Activated naive CD4-positive, alpha-beta T cell treated with anti-CD3 and anti-CD28 coated beads, Interleukin-2, amount 50 U/mL, for 72 hours (primary cell): ENCODE measurements at regions not wholly inside any gene's neighbourhood (a gene's known extent, or its start where the extent isn't known, plus 50 kb on each side); places are given as distances from the start of the nearest gene placed in this dataset.

Experiments
- ATAC-seq, 2 donors: fragments of 150-1000 bp; cut with Tn5 transposase; 2 replicates each; pipeline ENCODE4 v1.10.0; 2021; ENCODE audit warnings: mild to moderate bottlenecking in 2 of 2, moderate library complexity in 2 of 2
- DNase-seq, 2 donors: peaks; one replicate each; pipeline ENCODE4 v3.0.0; 2021 to 2022; ENCODE audit warnings: low spot score in 2 of 2
- H3K27ac Mint-ChIP-seq, 2 donors: one replicate each; pipeline ENCODE4 v1.8.0; 2022; ENCODE audit warnings: mild to moderate bottlenecking in 2 of 2, mixed read lengths in 2 of 2
- H3K36me3 Mint-ChIP-seq, 2 donors: one replicate each; pipeline ENCODE4 v1.8.0; 2022; ENCODE audit warnings: mixed read lengths in 2 of 2
- H3K9me3 Mint-ChIP-seq, 2 donors: one replicate each; pipeline ENCODE4 v1.8.0; 2022; ENCODE audit warnings: mixed read lengths in 2 of 2

- Mint-ChIP-seq H3K9me3 (peaks cover 0 to 3% of the 10 kb centered on the region in 2 donors), H3K36me3 (peaks cover 0 to 5% of the 10 kb centered on the region in 2 donors), H3K27ac (no peak overlapping the region)
- ATAC-seq = no peak
- DNase-seq = no peak
These were observed 208.8 kb upstream of the CLNK start for GRCh38 chr4:10893395-10893794.

- H3K9me3 Mint-ChIP-seq = peaks cover 0 to 3% of the 10 kb centered on the region in 2 donors
- no peak for DNase-seq
- H3K36me3 Mint-ChIP-seq = peaks cover 0 to 5% of the 10 kb centered on the region in 2 donors
- no peak overlapping the region for H3K27ac Mint-ChIP-seq
- no peak for ATAC-seq
These were observed 207.3 kb upstream of the CLNK start for GRCh38 chr4:10891866-10892265.

DNA sequence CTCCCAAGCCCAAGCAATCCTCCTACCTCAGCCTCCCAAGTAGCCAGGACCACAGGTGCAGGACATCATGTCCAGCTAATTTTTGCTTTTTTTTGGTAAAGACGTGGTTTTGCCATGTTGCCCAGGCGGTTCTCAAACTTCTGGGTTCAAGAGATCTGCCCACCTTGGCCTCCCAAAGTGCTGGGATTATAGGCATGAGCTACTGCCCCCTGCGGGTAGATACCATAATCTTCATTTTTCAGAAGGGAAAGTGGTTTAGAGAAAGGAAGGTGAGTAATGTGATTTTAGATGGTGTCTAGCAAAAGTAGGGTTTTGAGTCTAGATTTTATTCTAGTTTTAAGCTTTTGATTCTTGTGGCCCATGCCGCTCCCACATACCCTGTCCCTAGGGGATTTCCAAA, 205.3 kb upstream of the CLNK start:
- DNase-seq = no peak
- Mint-ChIP-seq H3K36me3 (peaks cover 0 to 4% of the 10 kb centered on the region in 2 donors), H3K9me3 (peaks cover 0 to under 1% of the 10 kb centered on the region in 2 donors), H3K27ac (no peak overlapping the region)
- no peak for ATAC-seq

DNA sequence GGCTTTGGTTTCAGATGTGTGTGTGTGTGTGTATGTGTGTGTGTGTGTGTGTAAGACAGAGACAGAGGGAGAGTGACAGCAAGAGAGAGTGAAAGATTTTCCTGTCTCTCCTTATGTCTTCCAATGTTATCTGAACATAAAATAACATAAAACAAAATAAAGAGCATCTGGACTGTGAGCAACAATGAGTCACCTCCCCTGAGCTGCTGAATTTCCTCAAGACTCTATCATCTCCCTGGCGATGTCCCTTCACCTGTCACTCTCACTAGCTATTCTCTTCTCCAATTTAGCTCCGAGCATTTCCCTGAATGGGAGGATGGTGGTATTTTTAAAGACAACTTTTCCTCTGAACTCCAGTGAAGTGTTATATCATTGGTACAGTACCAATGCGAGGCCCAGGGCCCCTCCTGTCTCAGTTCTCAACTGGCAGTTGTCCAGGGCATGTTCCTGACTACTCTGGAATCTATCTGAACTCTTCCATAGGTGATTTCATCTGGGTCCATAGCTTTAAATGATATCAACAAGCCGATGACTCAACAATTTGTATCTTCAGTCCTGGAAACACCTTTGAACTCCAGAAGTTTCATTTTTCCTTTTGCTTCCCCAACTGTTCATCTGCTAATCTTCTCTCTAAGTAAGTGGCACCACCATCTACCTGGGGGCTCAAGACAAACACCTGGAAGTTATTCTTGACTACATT, 195.0 kb upstream of the CLNK start:
- no peak overlapping the region for H3K27ac Mint-ChIP-seq
- DNase-seq (no peak), ATAC-seq (no peak)
- no peaks in the 10 kb centered on the region for H3K36me3 Mint-ChIP-seq
- H3K9me3 Mint-ChIP-seq = peaks cover 0 to 5% of the 10 kb centered on the region in 2 donors

- ATAC-seq = no peak
- Mint-ChIP-seq H3K9me3 (peaks cover 0 to 5% of the 10 kb centered on the region in 2 donors), H3K27ac (no peak overlapping the region), H3K36me3 (no peaks in the 10 kb centered on the region)
- no peak for DNase-seq
These were observed 194.3 kb upstream of the CLNK start for GRCh38 chr4:10878861-10879260.

GRCh38 chr4:10877076-10877475, 192.5 kb upstream of the CLNK start:
- H3K9me3 Mint-ChIP-seq = peaks cover 0 to 5% of the 10 kb centered on the region in 2 donors
- DNase-seq = no peak
- H3K36me3 Mint-ChIP-seq = no peaks in the 10 kb centered on the region
- ATAC-seq = no peak
- no peak overlapping the region for H3K27ac Mint-ChIP-seq

DNA sequence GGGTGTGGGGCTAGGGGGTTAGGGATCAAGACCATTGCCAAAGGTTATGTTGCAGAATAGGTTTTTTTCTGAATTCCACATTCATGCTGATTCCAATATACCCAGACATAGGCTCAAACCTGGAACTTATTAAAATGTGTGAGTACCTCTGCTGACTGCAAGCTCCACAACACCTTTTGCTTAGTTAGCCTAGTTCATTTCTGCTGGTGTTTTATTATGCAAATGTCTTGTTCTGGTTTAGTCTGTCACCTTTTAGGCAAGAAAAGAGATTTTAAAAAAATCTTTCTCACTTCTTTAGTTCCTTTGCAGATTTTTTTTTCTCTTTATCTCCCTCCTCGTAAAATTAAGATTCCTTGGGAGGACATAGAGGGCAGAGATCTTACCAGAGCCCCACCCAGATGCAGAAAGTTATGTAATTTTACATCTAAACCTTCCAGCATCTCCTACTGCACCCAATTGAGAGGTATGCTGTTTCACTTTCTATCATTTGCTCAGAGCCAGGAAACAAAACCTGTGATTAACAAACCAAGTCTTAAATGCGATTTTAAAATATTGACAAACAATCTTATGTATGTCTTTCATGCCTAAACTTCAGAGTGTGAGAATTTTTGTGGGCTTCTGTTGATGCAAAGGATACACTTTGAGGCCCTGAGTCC, 190.7 kb upstream of the CLNK start:
- DNase-seq (no peak), ATAC-seq (no peak)
- Mint-ChIP-seq H3K9me3 (peaks cover 0 to 3% of the 10 kb centered on the region in 2 donors), H3K27ac (no peak overlapping the region), H3K36me3 (no peaks in the 10 kb centered on the region)

- H3K36me3 Mint-ChIP-seq = no peaks in the 10 kb centered on the region
- ATAC-seq (no peak), DNase-seq (no peak)
- no peak overlapping the region for H3K27ac Mint-ChIP-seq
- H3K9me3 Mint-ChIP-seq = no peaks in the 10 kb centered on the region
These were observed 189.2 kb upstream of the CLNK start for GRCh38 chr4:10873809-10874208.

- ATAC-seq = no peak
- no peak for DNase-seq
- no peaks in the 10 kb centered on the region for H3K9me3 Mint-ChIP-seq
- no peak overlapping the region for H3K27ac Mint-ChIP-seq
- no peaks in the 10 kb centered on the region for H3K36me3 Mint-ChIP-seq
These were observed 188.4 kb upstream of the CLNK start for GRCh38 chr4:10872833-10873517.

DNA sequence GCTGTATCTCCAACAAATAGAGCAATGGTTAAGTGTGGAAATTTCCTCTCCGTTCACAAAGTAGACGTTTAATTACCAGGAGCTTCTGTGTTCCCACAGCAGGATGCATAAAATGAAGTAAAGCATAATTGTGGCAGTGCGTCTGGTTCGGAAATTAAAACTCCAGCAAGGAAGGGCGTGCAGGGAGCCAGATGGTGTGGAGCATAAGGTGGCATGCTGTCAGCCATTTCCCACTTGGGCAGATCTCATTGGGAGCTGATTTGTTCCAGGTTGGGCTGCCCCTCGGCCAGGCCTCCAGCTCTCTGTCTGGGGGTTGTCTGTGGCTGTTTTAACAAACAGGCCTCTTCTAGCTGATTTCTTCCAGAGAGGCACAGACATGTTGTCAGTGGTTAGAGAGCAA, 182.1 kb upstream of the CLNK start:
- Mint-ChIP-seq H3K27ac (no peak overlapping the region), H3K36me3 (no peaks in the 10 kb centered on the region), H3K9me3 (peaks cover 0 to 5% of the 10 kb centered on the region in 2 donors)
- ATAC-seq (no peak), DNase-seq (no peak)

DNA sequence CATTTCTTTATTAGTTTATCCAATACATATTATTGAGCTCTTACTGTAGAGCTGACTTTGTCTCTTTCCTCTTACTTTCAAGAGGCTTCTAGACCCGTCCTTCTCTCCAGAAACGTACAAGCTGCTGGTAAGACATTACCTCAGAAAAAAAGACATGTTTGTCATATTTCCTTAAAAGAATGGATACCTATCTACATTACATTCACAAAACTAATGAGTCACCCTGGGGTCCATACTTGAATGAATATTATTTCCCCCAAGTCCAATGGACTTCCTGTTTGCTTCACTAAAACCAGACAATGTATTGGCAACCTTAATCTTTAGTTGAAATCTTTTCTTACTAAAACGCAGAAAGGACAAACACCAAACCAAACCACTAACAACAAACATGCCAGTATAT, 176.5 kb upstream of the CLNK start:
- Mint-ChIP-seq H3K27ac (no peak overlapping the region), H3K9me3 (peaks cover 3 to 5% of the 10 kb centered on the region in 2 donors), H3K36me3 (peaks cover 0 to 5% of the 10 kb centered on the region in 2 donors)
- ATAC-seq (no peak), DNase-seq (no peak)

- Mint-ChIP-seq H3K9me3 (peaks cover 0 to 3% of the 10 kb centered on the region in 2 donors), H3K36me3 (peaks cover 0 to 5% of the 10 kb centered on the region in 2 donors), H3K27ac (no peak overlapping the region)
- ATAC-seq (no peak), DNase-seq (no peak)
These were observed 171.8 kb upstream of the CLNK start for GRCh38 chr4:10856271-10856782.

DNA sequence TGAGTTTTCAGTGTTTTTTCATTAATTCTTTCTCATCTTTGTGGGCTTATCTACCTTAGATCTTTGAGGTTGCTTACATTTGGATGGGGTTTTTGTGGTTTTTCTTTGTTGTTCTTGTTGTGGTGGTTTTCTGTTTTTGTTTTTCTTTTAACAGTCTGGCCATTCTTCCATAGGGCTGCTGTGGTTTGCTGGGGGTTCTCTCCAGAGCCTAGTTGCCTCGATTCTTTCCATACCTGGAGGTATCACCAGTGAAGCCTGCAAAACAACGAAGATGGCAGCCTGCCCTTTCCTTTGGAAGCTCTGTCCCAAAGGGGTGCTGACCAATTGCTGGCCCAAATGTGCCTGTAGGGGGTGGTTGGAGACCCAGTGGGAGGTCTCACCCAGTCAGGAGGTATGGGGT, 168.6 kb upstream of the CLNK start:
- ATAC-seq (no peak), DNase-seq (no peak)
- no peak overlapping the region for H3K27ac Mint-ChIP-seq
- peaks cover 0 to 2% of the 10 kb centered on the region in 2 donors for H3K36me3 Mint-ChIP-seq
- peaks cover 0 to 3% of the 10 kb centered on the region in 2 donors for H3K9me3 Mint-ChIP-seq

GRCh38 chr4:10841697-10842096, 157.1 kb upstream of the CLNK start:
- DNase-seq = no peak
- no peak for ATAC-seq
- Mint-ChIP-seq H3K27ac (no peak overlapping the region), H3K36me3 (no peaks in the 10 kb centered on the region), H3K9me3 (peaks cover 0 to 4% of the 10 kb centered on the region in 2 donors)

DNA sequence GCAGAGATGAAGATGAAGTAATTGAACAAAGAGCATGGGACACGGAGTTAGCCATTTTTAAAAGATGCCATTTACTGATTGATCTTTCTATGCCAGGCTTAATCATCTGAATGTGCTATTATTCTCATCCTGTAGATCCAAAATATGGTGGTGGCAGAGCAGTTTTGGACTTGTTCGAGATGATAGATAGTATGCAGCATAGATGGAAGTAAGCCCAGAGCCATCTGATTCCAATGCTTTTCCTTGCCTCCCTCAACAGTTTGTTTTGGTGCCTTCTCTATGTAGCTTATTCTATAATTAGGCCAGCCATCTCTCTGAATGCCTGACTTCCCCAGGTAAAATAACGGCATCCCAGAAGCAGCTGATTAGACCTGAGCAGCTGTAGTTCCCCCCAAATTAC, 152.6 kb upstream of the CLNK start:
- Mint-ChIP-seq H3K27ac (no peak overlapping the region), H3K9me3 (no peaks in the 10 kb centered on the region), H3K36me3 (no peaks in the 10 kb centered on the region)
- no peak for ATAC-seq
- no peak for DNase-seq

DNA sequence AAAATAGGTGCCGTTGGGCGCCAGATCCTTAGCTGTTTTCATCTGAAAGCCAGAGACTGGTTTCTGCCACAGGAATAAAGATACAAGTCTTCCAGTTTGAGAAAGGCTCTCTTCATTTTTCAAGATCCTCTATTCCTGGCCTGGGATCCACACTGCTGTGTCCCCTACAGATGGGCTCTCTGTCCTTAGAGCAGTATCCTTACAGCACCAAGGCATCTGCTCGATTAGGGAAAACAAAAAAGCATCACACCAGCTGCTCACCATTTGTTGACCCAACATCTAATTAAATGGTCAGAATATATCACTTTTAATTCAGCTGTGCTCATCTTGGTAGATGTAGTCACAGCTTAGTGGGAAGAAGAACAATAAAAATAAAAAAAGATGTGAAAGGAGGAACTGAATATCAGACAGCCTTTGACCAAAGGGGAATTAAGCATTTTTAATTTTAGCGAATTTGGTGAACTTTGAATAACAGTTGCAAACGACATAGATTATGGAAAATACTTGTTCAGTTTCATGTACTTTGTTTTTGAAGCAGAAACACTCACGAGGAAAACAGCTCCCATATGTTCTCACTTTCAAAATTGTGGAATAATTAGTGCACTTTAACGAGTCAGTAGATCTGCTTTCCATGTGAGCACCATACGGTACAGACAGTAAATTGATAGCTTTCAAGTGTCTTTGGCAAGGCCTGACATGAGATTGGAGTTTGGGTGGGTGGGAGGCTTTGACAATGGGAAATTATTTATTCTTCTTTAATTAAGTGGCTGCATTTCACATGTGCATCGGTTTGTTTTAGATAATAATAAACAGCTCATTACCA, 148.4 kb upstream of the CLNK start:
- no peaks in the 10 kb centered on the region for H3K36me3 Mint-ChIP-seq
- ATAC-seq (no peak), DNase-seq (no peak)
- peaks cover 0 to 5% of the 10 kb centered on the region in 2 donors for H3K9me3 Mint-ChIP-seq
- H3K27ac Mint-ChIP-seq = no peak overlapping the region
